T-cell (primary cell): ENCODE measurements at regions not wholly inside any gene's neighbourhood (a gene's known extent, or its start where the extent isn't known, plus 50 kb on each side); places are given as distances from the start of the nearest gene placed in this dataset.

ENCODE experiments used
- ATAC-seq, 4 experiments: fragments of 200-7000 bp in 3 of 4; fragments of 150-1000 bp in 1 of 4; cut with Tn5 transposase; replicated peaks in 1 of 4; 1 replicate in 3 of 4; 2 replicates in 1 of 4; pipeline ENCODE4 v1.10.0; 2021; ENCODE audit warnings: moderate library complexity in 3 of 4, mild to moderate bottlenecking in 2 of 4, moderate number of reproducible peaks in 1 of 4
- CTCF ChIA-PET, 2 donors: fragments of 300-600 bp; sonication (Branson Sonifier 250); formaldehyde crosslinking; loops; one replicate each; lab custom pipeline; 2022; ENCODE audit warnings: antibody characterized with exemption in 2 of 2; lab: Charles Lee
- POLR2A ChIA-PET, 2 donors: fragments of 300-600 bp; sonication (Branson Sonifier 250); formaldehyde crosslinking; loops; one replicate each; lab custom pipeline; 2022; ENCODE audit warnings: antibody characterized with exemption in 2 of 2; lab: Charles Lee
- DNase-seq, 35 experiments: peaks; one replicate each; pipeline versions ENCODE4 v3.0.0 to v3.0.0-alpha.2; 2013 to 2023
- H3K27ac ChIP-seq: one replicate; pipeline ENCODE4 v1.5.1; 2013; ENCODE audit warnings: low read length
- H3K27me3 ChIP-seq, 2 experiments: replicated peaks in 1 of 2; 1 replicate in 1 of 2; 2 replicates in 1 of 2; pipeline versions ENCODE4 v1.6.1 to v1.7.0; 2013; ENCODE audit warnings: low read length in 1 of 2, mixed read lengths in 1 of 2; ENCODE audit not compliant: control insufficient read depth in 2 of 2, insufficient read depth in 2 of 2; ENCODE audit errors: extremely low read depth in 1 of 2
- H3K36me3 ChIP-seq, 2 donors: 1 replicate in 1 of 2; 2 replicates in 1 of 2; pipeline versions ENCODE4 v1.6.1 to v1.7.0; 2013; ENCODE audit warnings: low read length in 1 of 2; ENCODE audit not compliant: control insufficient read depth in 2 of 2, insufficient read depth in 1 of 2; ENCODE audit errors: extremely low read depth in 1 of 2
- H3K4me1 ChIP-seq, 2 experiments: 1 replicate in 1 of 2; 2 replicates in 1 of 2; pipeline versions ENCODE4 v1.6.1 to v1.7.0; 2013; ENCODE audit warnings: low read length in 2 of 2, mixed read lengths in 1 of 2; ENCODE audit not compliant: insufficient read depth in 2 of 2, control insufficient read depth in 1 of 2; ENCODE audit errors: extremely low read depth in 1 of 2
- H3K4me3 ChIP-seq, 2 donors: 1 replicate in 1 of 2; 2 replicates in 1 of 2; pipeline versions ENCODE4 v1.5.1 to v1.7.0; 2013; ENCODE audit warnings: mild to moderate bottlenecking in 2 of 2, low read length in 1 of 2, moderate library complexity in 1 of 2; ENCODE audit not compliant: control insufficient read depth in 1 of 2; ENCODE audit errors: extremely low read depth in 1 of 2
- H3K9me3 ChIP-seq: 2 replicates; pipeline ENCODE4 v1.7.0; 2013
- H3K27ac Mint-ChIP-seq, 2 donors: one replicate each; pipeline ENCODE4 v1.8.0; 2020 to 2021; ENCODE audit warnings: mild to moderate bottlenecking in 2 of 2, mixed read lengths in 2 of 2
- H3K27me3 Mint-ChIP-seq, 2 donors: one replicate each; pipeline ENCODE4 v1.8.0; 2021 to 2022; ENCODE audit warnings: mixed read lengths in 2 of 2
- H3K36me3 Mint-ChIP-seq: one replicate; pipeline ENCODE4 v1.8.0; 2021; ENCODE audit warnings: mixed read lengths
- H3K4me1 Mint-ChIP-seq, 3 donors: one replicate each; pipeline ENCODE4 v1.8.0; 2020 to 2022; ENCODE audit warnings: mixed read lengths in 3 of 3, mild to moderate bottlenecking in 1 of 3
- H3K4me3 Mint-ChIP-seq, 3 donors: one replicate each; pipeline ENCODE4 v1.8.0; 2020 to 2022; ENCODE audit warnings: mild to moderate bottlenecking in 3 of 3, mixed read lengths in 3 of 3, moderate library complexity in 3 of 3
- H3K9me3 Mint-ChIP-seq, 3 donors: one replicate each; pipeline ENCODE4 v1.8.0; 2020 to 2022; ENCODE audit warnings: mixed read lengths in 3 of 3
- WGBS: methylation state at CpG from one replicate; pipeline ENCODE4 v1.1.5; 2013; ENCODE audit warnings: missing lambda C conversion rate; ENCODE audit not compliant: insufficient coverage; 5-methylcytosine and 5-hydroxymethylcytosine counted together

DNA sequence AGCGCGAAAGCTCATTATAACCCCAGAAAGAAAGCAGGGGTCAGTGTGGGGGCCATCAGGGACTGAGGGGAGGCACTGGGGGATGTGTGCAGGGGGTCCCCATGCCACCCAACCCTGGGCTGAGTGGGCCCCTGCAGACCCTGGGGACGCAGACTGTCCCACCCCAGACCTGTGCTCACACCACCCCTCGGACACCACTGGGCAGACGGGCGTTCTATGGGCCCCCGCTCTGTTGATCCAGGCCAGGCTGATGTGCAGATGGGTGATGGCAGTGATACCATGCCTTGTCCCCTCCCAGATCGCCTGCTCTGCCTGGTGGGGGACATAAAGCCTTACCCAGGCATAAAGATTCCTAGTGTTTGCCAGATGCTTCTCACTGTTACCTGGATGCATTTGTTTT, 259.7 kb upstream of the TLE3 start:
- Histone ChIP-seq H3K4me3 (no peak overlapping the region), H3K4me1 (no peaks in the 10 kb centered on the region), H3K27ac (no peak overlapping the region), H3K9me3 (no peaks in the 10 kb centered on the region), H3K36me3 (no peaks in the 10 kb centered on the region), H3K27me3 (peaks cover 0 to 35% of the 10 kb centered on the region in 2 experiments)
- peaks cover 7 to 16% of the 10 kb centered on the region in 2 donors for H3K27me3 Mint-ChIP-seq
- CTCF ChIA-PET = no interaction called here
- H3K4me1 Mint-ChIP-seq = no peaks in the 10 kb centered on the region
- WGBS = 96% methylated on average over 4 of the region's 8 CpGs
- H3K4me3 Mint-ChIP-seq = no peak overlapping the region
- no peaks in the 10 kb centered on the region for H3K36me3 Mint-ChIP-seq
- no peak overlapping the region for H3K27ac Mint-ChIP-seq
- DNase-seq = no peak
- POLR2A ChIA-PET = no interaction called here
- H3K9me3 Mint-ChIP-seq = no peaks in the 10 kb centered on the region
- ATAC-seq = no peak

- DNase-seq = no peak
- WGBS = 100% methylated on average over 1 of the region's 7 CpGs
Observed at GRCh38 chr15:70356919-70357318, 259.2 kb upstream of the TLE3 start.

DNA sequence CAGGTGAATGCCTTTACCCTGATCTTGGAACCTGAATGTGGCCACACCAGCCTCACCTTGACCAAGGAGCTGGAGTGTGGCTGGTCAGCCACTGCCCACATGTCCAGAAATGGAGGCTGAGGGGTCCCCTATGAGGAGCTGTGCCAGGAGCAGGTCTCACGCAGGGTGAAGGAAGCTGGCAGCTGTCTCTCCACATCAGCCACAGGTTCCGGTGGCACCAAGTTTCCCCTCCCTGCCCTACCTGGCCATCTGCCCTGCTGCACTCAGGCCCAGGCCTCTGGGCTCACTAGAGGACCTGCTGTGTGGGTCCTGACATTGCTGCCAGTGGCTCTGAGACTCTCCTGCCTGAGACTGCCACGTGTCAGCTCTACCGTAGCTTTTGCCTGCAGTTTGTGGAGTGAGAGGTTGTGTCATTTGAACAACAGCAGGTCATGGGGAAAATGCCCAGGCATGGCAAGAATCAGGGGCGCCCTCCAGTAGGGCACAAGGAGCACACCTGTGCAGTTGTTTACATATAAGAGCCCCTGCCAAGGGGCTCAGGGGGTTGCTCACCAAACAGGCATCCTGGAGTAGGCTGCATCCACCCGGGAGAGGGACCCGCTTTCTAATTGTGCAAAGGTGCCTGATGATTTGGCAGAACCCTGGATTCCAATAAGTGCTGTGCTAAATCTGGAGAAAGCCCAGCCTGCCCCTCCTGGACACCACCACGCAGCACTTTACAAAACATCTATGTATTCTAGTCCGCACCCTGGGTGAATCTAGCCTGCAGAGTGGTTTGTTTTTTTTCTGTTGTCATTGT, 258.5 kb upstream of the TLE3 start:
- H3K4me1 ChIP-seq = no peaks in the 10 kb centered on the region
- Mint-ChIP-seq H3K27ac (no peak overlapping the region), H3K4me3 (no peak overlapping the region), H3K36me3 (no peaks in the 10 kb centered on the region), H3K27me3 (peaks cover 7 to 15% of the 10 kb centered on the region in 2 donors), H3K4me1 (no peaks in the 10 kb centered on the region), H3K9me3 (no peaks in the 10 kb centered on the region)
- no peak overlapping the region for H3K4me3 ChIP-seq
- peaks cover 0 to 31% of the 10 kb centered on the region in 2 experiments for H3K27me3 ChIP-seq
- no peak overlapping the region for H3K27ac ChIP-seq
- DNase-seq (no peak), ATAC-seq (no peak)
- POLR2A ChIA-PET = no interaction called here
- CTCF ChIA-PET = interaction anchor here in 1 of 2 donors (0.5 kb wide), 1 partner anchor 744 kb away, joined by 3 read pairs; no protein-coding TSS in a partner anchor
- H3K36me3 ChIP-seq = no peaks in the 10 kb centered on the region
- H3K9me3 ChIP-seq = no peaks in the 10 kb centered on the region
- 73% methylated on average over 6 of the region's 9 CpGs for WGBS

More at GRCh38 chr15:70356919-70357318, 259.2 kb upstream of the TLE3 start:
- Histone ChIP-seq H3K4me1 (no peaks in the 10 kb centered on the region), H3K36me3 (no peaks in the 10 kb centered on the region), H3K27ac (no peak overlapping the region), H3K4me3 (no peak overlapping the region), H3K9me3 (no peaks in the 10 kb centered on the region), H3K27me3 (peaks cover 0 to 33% of the 10 kb centered on the region in 2 experiments)
- ATAC-seq = no peak
- POLR2A ChIA-PET = no interaction called here
- Mint-ChIP-seq H3K4me1 (no peaks in the 10 kb centered on the region), H3K27me3 (peaks cover 7 to 16% of the 10 kb centered on the region in 2 donors), H3K9me3 (no peaks in the 10 kb centered on the region), H3K27ac (no peak overlapping the region), H3K36me3 (no peaks in the 10 kb centered on the region), H3K4me3 (no peak overlapping the region)
- CTCF ChIA-PET = no interaction called here

DNA sequence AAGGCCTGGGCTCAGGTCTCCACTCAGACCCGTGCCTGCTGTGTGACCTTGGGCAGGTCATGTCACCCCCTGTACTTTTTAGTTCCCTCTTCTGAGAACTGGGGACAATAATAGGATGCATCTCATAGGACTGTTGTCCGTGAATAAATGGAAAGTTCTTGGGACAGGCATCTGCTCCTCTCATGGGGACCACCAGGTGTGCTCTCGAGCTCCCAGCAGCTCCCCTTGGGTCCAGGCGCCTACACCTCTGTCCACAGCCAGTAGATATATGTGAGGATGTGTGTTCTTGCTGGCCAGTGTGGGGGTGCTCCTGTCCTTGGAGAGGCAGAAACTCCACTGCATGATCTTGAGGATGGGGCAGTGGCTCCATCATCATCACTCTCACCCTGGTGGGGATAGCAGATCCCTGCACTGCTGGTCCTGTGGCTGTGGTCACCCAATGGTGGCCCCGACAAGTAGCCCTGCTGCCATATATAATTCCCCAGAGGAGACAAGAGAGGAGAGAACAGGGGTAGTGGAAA, 257.6 kb upstream of the TLE3 start:
- Histone ChIP-seq H3K36me3 (no peaks in the 10 kb centered on the region), H3K27me3 (peaks cover 0 to 31% of the 10 kb centered on the region in 2 experiments), H3K4me3 (no peak overlapping the region), H3K9me3 (no peaks in the 10 kb centered on the region), H3K27ac (no peak overlapping the region), H3K4me1 (no peaks in the 10 kb centered on the region)
- ATAC-seq (no peak), DNase-seq (no peak)
- Mint-ChIP-seq H3K27me3 (peaks cover 7 to 12% of the 10 kb centered on the region in 2 donors), H3K4me3 (no peak overlapping the region), H3K9me3 (no peaks in the 10 kb centered on the region), H3K36me3 (no peaks in the 10 kb centered on the region), H3K4me1 (no peaks in the 10 kb centered on the region), H3K27ac (no peak overlapping the region)
- WGBS = 59% methylated on average over 2 of the region's 5 CpGs
- CTCF ChIA-PET = no interaction called here
- POLR2A ChIA-PET = no interaction called here

- Histone ChIP-seq H3K36me3 (no peaks in the 10 kb centered on the region), H3K4me3 (no peak overlapping the region), H3K4me1 (no peaks in the 10 kb centered on the region), H3K9me3 (no peaks in the 10 kb centered on the region), H3K27me3 (peaks cover 0 to 31% of the 10 kb centered on the region in 2 experiments), H3K27ac (no peak overlapping the region)
- no peak for ATAC-seq
- Mint-ChIP-seq H3K27ac (no peak overlapping the region), H3K9me3 (no peaks in the 10 kb centered on the region), H3K4me1 (no peaks in the 10 kb centered on the region), H3K4me3 (no peak overlapping the region), H3K27me3 (peaks cover 7 to 14% of the 10 kb centered on the region in 2 donors), H3K36me3 (no peaks in the 10 kb centered on the region)
- ChIA-PET CTCF (no interaction called here), POLR2A (interaction anchor here in 1 of 2 donors (0.6 kb wide), 1 partner anchor 698 kb away, joined by 3 read pairs; no protein-coding TSS in a partner anchor)
- DNase-seq = no peak
- 89% methylated on average over 15 of the region's 20 CpGs for WGBS
Observed at GRCh38 chr15:70354346-70354905, 256.7 kb upstream of the TLE3 start.

DNA sequence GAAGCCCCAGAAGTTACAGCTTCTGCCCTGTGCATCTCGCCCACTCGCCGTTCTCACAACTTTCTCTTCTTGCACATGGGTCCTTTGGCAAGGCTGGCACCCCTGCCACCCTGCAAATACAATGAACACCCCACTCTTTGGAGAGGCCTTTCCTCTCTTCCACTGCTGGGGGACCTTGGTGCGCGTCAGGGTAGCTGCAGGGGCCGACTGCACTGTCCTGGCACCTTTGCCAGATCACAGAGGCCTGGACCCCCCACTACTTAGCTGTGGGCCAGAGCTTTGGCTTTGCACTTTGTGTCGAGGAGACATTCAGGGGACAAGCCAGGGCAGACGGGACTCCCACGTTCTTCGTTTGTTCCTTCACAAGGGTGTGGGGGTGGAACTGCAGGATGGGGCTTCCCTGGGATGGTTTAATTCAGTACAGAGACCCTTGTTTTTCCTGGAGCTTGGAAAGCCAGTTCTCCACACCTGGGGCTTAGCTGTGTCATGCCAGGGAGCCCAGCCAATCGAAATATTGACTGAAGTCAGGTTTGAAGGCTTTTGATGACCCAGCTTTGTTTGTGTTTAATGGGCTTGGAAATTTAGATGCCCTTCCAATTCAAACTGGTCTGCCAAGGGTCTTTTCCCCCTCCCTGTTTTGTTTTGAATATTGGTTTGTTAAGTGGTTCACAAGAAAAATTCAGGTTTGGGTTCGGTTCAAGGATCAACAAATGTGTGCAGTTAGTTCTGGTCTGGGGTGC, 256.1 kb upstream of the TLE3 start:
- CTCF ChIA-PET = no interaction called here
- Mint-ChIP-seq H3K4me1 (peaks cover 0 to 5% (median 3%) of the 10 kb centered on the region in 3 donors), H3K36me3 (no peaks in the 10 kb centered on the region), H3K9me3 (no peaks in the 10 kb centered on the region), H3K27ac (no peak overlapping the region), H3K27me3 (peaks cover 7 to 20% of the 10 kb centered on the region in 2 donors), H3K4me3 (no peak overlapping the region)
- POLR2A ChIA-PET = interaction anchor here in 1 of 2 donors (0.6 kb wide), 1 partner anchor 697 kb away, joined by 3 read pairs; no protein-coding TSS in a partner anchor
- Histone ChIP-seq H3K4me1 (peaks cover 0 to 4% of the 10 kb centered on the region in 2 experiments), H3K36me3 (no peaks in the 10 kb centered on the region), H3K27ac (no peak overlapping the region), H3K9me3 (no peaks in the 10 kb centered on the region), H3K4me3 (no peak overlapping the region), H3K27me3 (peaks cover 0 to 35% of the 10 kb centered on the region in 2 experiments)
- 87% methylated on average over 7 of the region's 12 CpGs for WGBS
- DNase-seq (no peak), ATAC-seq (no peak)
